Neural crest cell (in vitro differentiated cells): ENCODE measurements at regions not wholly inside any gene's neighbourhood (a gene's known extent, or its start where the extent isn't known, plus 50 kb on each side); places are given as distances from the start of the nearest gene placed in this dataset.
"Not testable (repeated sequence)": the region's sequence is repeated elsewhere in the genome, so short reads cannot be mapped to it uniquely, and the experiment has no call there.

ENCODE experiments used
- DNase-seq: peaks from one replicate; pipeline ENCODE4 v3.0.0; 2021; ENCODE audit warnings: low read depth, mixed read lengths, low spot score
- H3K27ac Mint-ChIP-seq: one replicate; pipeline ENCODE4 v1.8.0; 2021; ENCODE audit warnings: mild to moderate bottlenecking, mixed read lengths; ENCODE audit not compliant: unreplicated experiment
- H3K27me3 Mint-ChIP-seq: 2 replicates; pipeline ENCODE4 v1.8.0; 2021; ENCODE audit warnings: low read depth, mild to moderate bottlenecking, mixed read lengths
- H3K36me3 Mint-ChIP-seq: 2 replicates; pipeline ENCODE4 v1.8.0; 2021; ENCODE audit warnings: low read depth, mild to moderate bottlenecking, mixed read lengths
- H3K4me1 Mint-ChIP-seq: 2 replicates; pipeline ENCODE4 v1.8.0; 2021; ENCODE audit warnings: mixed read lengths
- H3K4me3 Mint-ChIP-seq: one replicate; pipeline ENCODE4 v1.8.0; 2021; ENCODE audit warnings: mild to moderate bottlenecking, mixed read lengths
- H3K9me3 Mint-ChIP-seq: 2 replicates; pipeline ENCODE4 v1.8.0; 2021; ENCODE audit warnings: mixed read lengths
- TF ChIP-seq, protein P1 (sequence below): fragments of 200-600 bp; sonication (generic); conservative IDR thresholded peaks from 2 replicates; pipeline ENCODE4 v1.5.0; 2021; ENCODE audit warnings: antibody characterized with exemption, mild to moderate bottlenecking

GRCh38 chr3:28053759-28054158 lies 187.7 kb upstream of the CMC1 start:
- Mint-ChIP-seq H3K4me3 (no peak overlapping the region), H3K27me3 (no peaks in the 10 kb centered on the region), H3K4me1 (peaks cover 23% of the 10 kb centered on the region), H3K27ac (no peak overlapping the region), H3K9me3 (peaks cover 3% of the 10 kb centered on the region), H3K36me3 (peaks cover 12% of the 10 kb centered on the region)
- TF ChIP-seq, protein P1, sequence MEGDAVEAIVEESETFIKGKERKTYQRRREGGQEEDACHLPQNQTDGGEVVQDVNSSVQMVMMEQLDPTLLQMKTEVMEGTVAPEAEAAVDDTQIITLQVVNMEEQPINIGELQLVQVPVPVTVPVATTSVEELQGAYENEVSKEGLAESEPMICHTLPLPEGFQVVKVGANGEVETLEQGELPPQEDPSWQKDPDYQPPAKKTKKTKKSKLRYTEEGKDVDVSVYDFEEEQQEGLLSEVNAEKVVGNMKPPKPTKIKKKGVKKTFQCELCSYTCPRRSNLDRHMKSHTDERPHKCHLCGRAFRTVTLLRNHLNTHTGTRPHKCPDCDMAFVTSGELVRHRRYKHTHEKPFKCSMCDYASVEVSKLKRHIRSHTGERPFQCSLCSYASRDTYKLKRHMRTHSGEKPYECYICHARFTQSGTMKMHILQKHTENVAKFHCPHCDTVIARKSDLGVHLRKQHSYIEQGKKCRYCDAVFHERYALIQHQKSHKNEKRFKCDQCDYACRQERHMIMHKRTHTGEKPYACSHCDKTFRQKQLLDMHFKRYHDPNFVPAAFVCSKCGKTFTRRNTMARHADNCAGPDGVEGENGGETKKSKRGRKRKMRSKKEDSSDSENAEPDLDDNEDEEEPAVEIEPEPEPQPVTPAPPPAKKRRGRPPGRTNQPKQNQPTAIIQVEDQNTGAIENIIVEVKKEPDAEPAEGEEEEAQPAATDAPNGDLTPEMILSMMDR: no peak
- DNase-seq: no peak

DNA sequence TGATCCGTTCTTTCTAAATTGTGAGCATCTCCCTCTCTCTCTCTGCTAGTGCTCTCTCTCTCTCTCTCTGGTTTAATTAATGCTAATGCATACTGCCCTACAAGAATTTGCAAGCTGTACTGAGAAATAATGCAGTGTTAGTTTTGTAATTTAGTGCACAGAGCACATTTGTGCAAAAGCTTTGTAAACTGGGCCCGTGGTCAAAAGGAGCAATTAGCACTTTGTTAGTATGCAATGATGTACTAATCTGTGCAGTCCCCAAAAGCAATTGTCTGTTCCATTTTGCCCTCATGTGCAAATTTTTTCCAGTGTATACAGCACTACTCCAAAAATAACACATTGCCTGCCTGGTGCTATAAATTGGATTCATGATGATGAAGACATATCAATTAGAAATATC lies 184.6 kb upstream of the CMC1 start:
- Mint-ChIP-seq H3K36me3 (peaks cover 16% of the 10 kb centered on the region), H3K27ac (no peak overlapping the region), H3K9me3 (peaks cover 3% of the 10 kb centered on the region), H3K4me1 (peaks cover 25% of the 10 kb centered on the region), H3K27me3 (no peaks in the 10 kb centered on the region), H3K4me3 (no peak overlapping the region)
- TF ChIP-seq, protein P1: no peak
- DNase-seq: no peak

DNA sequence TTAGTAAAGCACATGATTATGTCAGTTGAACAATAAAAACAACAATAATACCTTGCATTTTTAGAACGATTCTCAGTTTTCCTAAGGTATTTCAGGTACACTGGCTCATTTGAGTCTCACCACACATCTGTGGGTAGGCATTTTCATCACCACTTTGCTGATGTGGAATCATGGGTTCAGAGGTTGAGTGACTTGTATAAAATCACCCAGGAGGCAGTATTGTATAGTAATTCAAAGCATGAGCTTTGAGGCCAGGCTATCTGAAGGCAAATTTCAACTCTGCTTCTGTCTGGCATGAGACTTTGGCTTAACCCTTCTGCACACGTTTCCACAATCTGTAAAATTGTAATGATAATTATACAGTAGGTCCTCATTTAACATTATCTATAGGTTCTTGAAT lies 183.9 kb upstream of the CMC1 start:
- Mint-ChIP-seq H3K27me3 (no peaks in the 10 kb centered on the region), H3K9me3 (peaks cover 3% of the 10 kb centered on the region), H3K27ac (no peak overlapping the region), H3K4me3 (peak overlapping the region; percentile 92), H3K4me1 (peaks cover 25% of the 10 kb centered on the region), H3K36me3 (peaks cover 16% of the 10 kb centered on the region)
- TF ChIP-seq, protein P1: no peak
- no peak for DNase-seq

- H3K4me3 Mint-ChIP-seq: peak overlapping the region; percentile 92
- peak; percentile 11 for DNase-seq
These were observed 182.2 kb upstream of the CMC1 start for GRCh38 chr3:28059199-28059598.

DNA sequence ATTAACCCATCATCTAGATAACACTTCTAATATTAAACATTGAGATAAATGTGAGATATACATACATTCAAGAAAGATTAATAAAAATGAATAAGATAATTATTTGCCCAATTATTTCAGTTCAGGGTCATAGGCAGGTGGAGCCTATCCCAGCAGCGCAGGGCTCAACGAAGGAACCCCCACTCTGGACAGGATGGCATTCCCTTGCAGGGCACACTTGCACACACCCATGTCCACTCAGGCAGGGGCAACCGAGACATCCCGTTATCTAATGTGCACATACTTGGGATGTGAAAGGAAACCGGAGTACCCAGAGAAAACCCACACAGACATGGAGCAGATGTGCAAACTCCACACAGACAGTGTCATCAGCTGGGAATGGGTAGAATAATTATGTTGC lies 175.4 kb upstream of the CMC1 start:
- DNase-seq: no peak
- Mint-ChIP-seq H3K27ac (no peak overlapping the region), H3K27me3 (no peaks in the 10 kb centered on the region), H3K36me3 (peaks cover 2% of the 10 kb centered on the region), H3K4me1 (no peaks in the 10 kb centered on the region), H3K9me3 (no peaks in the 10 kb centered on the region), H3K4me3 (no peak overlapping the region)
- TF ChIP-seq, protein P1: no peak

More at GRCh38 chr3:28059199-28059598, 182.2 kb upstream of the CMC1 start:
- not testable (repeated sequence) for H3K27me3 Mint-ChIP-seq, H3K9me3 Mint-ChIP-seq
- H3K36me3 Mint-ChIP-seq: peaks cover 16% of the 10 kb centered on the region
- H3K27ac Mint-ChIP-seq: peak overlapping the region; percentile 99
- H3K4me1 Mint-ChIP-seq: peaks cover 25% of the 10 kb centered on the region

DNA sequence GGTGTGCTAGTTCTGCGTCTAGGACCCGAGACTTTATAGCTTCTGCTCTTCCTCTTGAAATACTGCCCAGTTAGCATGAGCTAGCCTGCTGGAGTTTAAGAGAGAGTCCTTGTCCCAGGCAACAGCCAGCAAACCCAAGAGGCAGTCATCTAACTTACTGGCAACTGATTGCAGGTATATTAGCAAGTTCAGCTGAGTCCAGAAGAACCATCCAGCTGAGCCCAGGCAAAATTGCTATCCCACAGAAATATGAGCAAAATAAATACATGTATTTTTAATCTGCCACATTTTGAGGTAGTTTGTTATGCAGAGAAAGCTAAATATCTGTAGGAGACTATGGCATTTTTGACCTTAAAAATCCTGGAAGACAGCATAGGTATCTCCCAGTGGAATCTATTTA lies 174.4 kb upstream of the CMC1 start:
- no peak overlapping the region for H3K4me3 Mint-ChIP-seq
- H3K4me1 Mint-ChIP-seq: no peaks in the 10 kb centered on the region
- no peak overlapping the region for H3K27ac Mint-ChIP-seq
- no peak for DNase-seq
- no peaks in the 10 kb centered on the region for H3K9me3 Mint-ChIP-seq
- TF ChIP-seq, protein P1: no peak
- no peaks in the 10 kb centered on the region for H3K27me3 Mint-ChIP-seq
- H3K36me3 Mint-ChIP-seq: peaks cover 2% of the 10 kb centered on the region
